ENCODE measurements at regions not wholly inside any gene's neighbourhood (a gene's known extent, or its start where the extent isn't known, plus 50 kb on each side); places are given as distances from the start of the nearest gene placed in this dataset.

DNA sequence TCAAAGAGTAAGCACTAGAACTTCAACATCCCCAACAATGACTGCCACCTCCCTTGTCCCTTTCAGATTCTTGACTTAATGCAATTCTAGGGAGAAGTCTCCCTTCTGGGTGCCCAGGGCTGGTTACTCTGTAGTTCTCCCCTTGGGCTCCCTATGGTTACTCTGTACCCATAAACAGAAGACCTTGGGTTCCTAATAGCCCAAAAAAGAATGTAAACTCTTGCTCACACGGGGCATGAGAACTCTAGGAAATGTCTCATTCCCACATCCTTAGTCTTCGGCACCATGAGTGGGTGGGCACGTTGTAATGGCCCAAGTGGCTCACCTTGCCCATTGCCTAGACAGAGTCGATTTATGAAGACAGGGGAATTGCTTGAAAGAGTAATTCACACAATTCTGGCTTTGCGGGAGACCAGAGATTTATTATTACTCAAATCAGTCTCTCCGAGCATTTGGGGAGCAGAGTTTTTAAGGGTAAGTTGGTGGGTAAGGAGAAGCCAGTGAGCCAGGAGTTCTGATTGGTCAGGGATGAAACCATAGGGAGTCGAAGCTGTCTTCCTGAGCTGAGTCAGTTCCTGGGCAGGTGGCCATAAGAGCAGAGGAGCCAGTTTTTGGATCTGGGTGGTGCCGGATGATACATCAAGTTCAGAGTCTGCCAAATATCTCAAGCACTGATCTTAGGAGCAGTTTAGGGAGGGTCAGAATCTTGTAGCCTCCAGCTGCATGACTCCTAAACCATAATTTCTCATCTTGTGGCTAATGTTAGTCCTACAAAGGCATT is 61.2 kb upstream of the SIRPG start:
- H3K27me3 ChIP-seq (ENCODE audit: control insufficient read depth, insufficient read depth, low read length), result peaks cover 55% of the 10 kb centered on the region
- no peaks in the 10 kb centered on the region for H3K9me3 ChIP-seq (ENCODE audit: control insufficient read depth, low read depth, low read length)
- no peak overlapping the region for H3K9ac ChIP-seq (ENCODE audit: low read length)
- no peak overlapping the region for H3K4me3 ChIP-seq (ENCODE audit: low read length)
- H3K4me1 ChIP-seq (ENCODE audit: control insufficient read depth, low read depth, low read length), result peaks cover 18% of the 10 kb centered on the region
- H3K36me3 ChIP-seq (ENCODE audit: control insufficient read depth, low read depth, low read length), result no peaks in the 10 kb centered on the region
- H3K27ac ChIP-seq (ENCODE audit: low read length), result no peak overlapping the region

DNA sequence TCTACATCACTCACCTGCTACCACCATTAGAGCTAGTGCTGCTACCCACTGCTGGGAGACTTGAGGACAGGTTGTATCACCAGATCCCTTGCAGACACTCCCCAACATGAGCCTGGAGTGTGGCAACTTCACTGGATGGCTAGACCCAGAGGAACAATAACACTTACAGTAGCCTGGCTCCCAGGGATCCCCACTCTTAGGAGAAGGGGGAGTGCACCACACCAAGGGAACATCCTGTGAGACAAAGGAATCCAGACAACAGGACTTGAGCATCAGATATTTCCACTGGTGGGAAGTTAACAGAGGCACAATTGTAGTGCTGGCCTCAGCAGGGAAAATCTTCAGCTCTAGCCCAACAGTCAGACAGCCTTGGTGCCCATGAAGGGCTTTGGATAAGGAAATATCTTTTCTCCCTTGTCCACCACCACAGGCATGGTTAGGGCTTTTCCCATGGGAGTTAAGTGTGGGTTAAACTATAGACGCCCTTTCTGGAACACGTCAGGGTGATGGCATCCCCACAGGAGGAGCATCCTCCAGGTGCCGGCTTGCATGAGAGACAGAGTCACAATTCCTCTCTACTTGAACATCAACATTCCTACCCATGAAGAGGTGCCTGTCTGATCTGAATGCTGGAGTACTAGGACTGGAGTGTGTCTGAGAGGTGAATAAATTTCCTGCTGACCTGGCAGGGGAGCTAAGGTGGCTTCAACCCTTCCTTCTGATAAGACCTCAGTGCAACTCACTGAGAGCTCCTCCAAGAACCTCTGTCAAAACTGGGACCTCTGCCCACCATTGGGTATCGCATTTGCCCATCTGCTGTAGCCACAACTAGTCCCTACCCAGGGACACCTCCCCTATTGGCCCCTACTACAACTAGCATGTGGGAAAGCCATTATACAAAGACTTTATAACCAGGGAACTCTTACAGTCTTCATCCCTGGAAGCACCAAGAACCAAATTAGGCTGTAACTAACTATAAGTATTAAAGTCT is 55.4 kb upstream of the SIRPG start:
- H3K4me1 ChIP-seq (ENCODE audit: control insufficient read depth, low read depth, low read length), result no peaks in the 10 kb centered on the region
- no peak overlapping the region for H3K9ac ChIP-seq (ENCODE audit: low read length)
- no peaks in the 10 kb centered on the region for H3K9me3 ChIP-seq (ENCODE audit: control insufficient read depth, low read depth, low read length)
- no peaks in the 10 kb centered on the region for H3K36me3 ChIP-seq (ENCODE audit: control insufficient read depth, low read depth, low read length)
- H3K4me3 ChIP-seq (ENCODE audit: low read length), result no peak overlapping the region
- no peak overlapping the region for H3K27ac ChIP-seq (ENCODE audit: low read length)
- peaks cover 8% of the 10 kb centered on the region for H3K27me3 ChIP-seq (ENCODE audit: control insufficient read depth, insufficient read depth, low read length)

DNA sequence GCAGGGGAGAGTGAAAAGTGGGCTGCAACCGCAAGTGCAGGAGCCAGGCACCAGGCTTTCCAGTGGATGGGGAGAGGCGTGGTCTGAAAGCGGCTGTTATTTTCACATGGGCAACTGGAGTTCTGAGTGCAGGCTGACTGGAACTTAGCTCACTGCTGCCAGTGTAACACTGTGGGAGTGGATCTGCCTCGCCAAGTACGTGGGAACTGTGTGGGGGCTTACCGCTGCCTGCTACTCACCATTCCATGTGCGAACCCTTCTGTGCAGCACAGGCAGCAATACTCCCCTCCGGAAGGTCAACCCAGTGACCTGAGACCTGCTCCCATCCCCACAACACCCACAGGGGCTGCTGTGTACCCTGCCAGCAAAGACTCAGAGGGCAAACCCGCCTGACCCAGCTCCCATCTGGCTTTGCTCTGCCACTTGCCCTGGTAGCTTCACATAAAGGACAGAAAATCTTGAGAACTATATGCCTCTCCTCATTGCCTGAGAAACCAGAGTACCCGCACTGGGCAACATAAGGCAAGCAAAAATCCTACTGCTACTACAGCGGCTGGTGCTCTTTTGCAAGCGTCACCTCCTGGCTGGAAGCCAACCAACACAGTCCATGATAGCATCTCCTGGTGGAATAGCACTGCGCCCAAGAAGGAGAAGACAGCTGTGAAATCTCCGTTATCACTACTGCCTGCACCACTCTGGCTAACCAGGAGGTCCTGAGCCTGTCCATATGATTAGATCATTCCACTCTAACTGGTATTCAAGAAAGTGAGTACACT is 54.4 kb upstream of the SIRPG start:
- H3K4me1 ChIP-seq (ENCODE audit: control insufficient read depth, low read depth, low read length), result no peaks in the 10 kb centered on the region
- H3K27ac ChIP-seq (ENCODE audit: low read length), result no peak overlapping the region
- no peaks in the 10 kb centered on the region for H3K9me3 ChIP-seq (ENCODE audit: control insufficient read depth, low read depth, low read length)
- H3K4me3 ChIP-seq (ENCODE audit: low read length), result no peak overlapping the region
- H3K9ac ChIP-seq (ENCODE audit: low read length), result no peak overlapping the region
- H3K27me3 ChIP-seq (ENCODE audit: control insufficient read depth, insufficient read depth, low read length), result peaks cover 8% of the 10 kb centered on the region
- no peaks in the 10 kb centered on the region for H3K36me3 ChIP-seq (ENCODE audit: control insufficient read depth, low read depth, low read length)

GRCh38 chr20:1711266-1711665 is 53.7 kb upstream of the SIRPG start:
- no peaks in the 10 kb centered on the region for H3K9me3 ChIP-seq (ENCODE audit: control insufficient read depth, low read depth, low read length)
- peaks cover 8% of the 10 kb centered on the region for H3K27me3 ChIP-seq (ENCODE audit: control insufficient read depth, insufficient read depth, low read length)
- H3K4me1 ChIP-seq (ENCODE audit: control insufficient read depth, low read depth, low read length), result no peaks in the 10 kb centered on the region
- H3K27ac ChIP-seq (ENCODE audit: low read length), result no peak overlapping the region
- no peak overlapping the region for H3K4me3 ChIP-seq (ENCODE audit: low read length)
- H3K36me3 ChIP-seq (ENCODE audit: control insufficient read depth, low read depth, low read length), result no peaks in the 10 kb centered on the region
- H3K9ac ChIP-seq (ENCODE audit: low read length), result no peak overlapping the region

DNA sequence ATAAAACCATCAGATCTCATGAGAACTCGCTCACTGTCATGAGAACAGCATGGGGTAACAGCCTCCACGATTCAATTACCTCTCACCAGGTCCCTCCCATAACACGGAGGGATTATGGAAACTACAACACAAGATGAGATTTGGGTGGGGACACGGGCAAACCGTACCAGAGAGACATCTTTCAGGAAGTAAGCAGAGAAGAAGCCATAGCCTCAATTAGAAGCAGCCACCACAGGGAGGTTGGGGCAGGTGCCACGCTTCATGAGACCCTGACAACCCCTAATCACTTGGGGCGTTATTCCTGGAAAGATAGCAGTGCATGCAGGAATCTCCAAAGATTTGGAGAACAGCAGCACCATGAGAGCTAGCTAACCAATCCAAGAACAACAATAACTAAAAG is 52.9 kb upstream of the SIRPG start:
- peaks cover 2% of the 10 kb centered on the region for H3K27me3 ChIP-seq (ENCODE audit: control insufficient read depth, insufficient read depth, low read length)
- no peak overlapping the region for H3K27ac ChIP-seq (ENCODE audit: low read length)
- no peak overlapping the region for H3K4me3 ChIP-seq (ENCODE audit: low read length)
- H3K4me1 ChIP-seq (ENCODE audit: control insufficient read depth, low read depth, low read length), result no peaks in the 10 kb centered on the region
- no peaks in the 10 kb centered on the region for H3K9me3 ChIP-seq (ENCODE audit: control insufficient read depth, low read depth, low read length)
- no peak overlapping the region for H3K9ac ChIP-seq (ENCODE audit: low read length)
- no peaks in the 10 kb centered on the region for H3K36me3 ChIP-seq (ENCODE audit: control insufficient read depth, low read depth, low read length)

DNA sequence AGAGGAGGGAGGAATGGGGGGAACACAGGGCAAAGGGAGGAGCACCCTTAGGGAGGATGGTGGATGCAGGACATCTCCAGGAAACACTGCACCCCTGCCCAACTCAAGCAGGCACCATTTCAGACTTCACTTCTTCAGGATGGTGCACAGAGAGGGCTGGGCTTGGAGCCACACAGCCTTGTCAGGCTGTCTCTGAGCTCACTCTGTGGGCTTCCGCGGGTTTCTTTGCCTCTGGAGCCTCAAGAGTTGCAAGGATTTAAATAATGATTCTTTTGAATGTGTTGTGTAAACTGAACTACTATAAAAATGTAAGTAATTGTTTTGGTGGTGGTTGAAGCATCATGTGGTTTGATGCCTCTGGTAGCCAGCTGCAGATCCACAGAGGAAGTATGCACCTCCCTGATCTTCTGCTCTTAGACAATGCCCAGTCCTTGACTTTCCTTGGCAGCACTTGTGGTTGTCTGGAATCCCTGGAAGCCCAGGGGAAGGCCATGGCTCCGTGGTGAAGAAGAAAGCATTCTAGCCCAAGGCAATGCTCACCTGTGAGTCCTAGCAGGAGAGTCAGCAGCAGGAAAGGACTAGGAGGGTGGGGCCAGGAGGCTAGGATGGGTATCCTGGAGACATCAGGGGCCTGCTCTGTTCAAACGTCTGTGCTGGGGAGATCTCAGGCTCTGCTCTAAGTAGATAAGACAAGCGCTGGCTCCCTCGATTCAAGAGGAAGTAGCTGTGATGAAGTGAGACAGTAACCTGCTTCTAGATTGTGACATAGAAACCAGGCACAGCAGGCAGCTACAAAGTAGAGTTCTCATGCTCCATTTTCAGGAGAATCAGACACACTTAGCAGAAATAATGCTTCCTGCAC is 50.2 kb upstream of the SIRPG start:
- Histone ChIP-seq H3K36me3 (ENCODE audit: control insufficient read depth, low read depth, low read length) (no peaks in the 10 kb centered on the region), H3K9me3 (ENCODE audit: control insufficient read depth, low read depth, low read length) (no peaks in the 10 kb centered on the region), H3K27ac (ENCODE audit: low read length) (no peak overlapping the region), H3K4me3 (ENCODE audit: low read length) (no peak overlapping the region), H3K9ac (ENCODE audit: low read length) (no peak overlapping the region), H3K27me3 (ENCODE audit: control insufficient read depth, insufficient read depth, low read length) (no peaks in the 10 kb centered on the region), H3K4me1 (ENCODE audit: control insufficient read depth, low read depth, low read length) (no peaks in the 10 kb centered on the region)

Measured in iPS-18a (cell line).